ENCODE measurements at regions not wholly inside any gene's neighbourhood (a gene's known extent, or its start where the extent isn't known, plus 50 kb on each side); places are given as distances from the start of the nearest gene placed in this dataset.

- H3K9me3 ChIP-seq: no peaks in the 10 kb centered on the region
- no peaks in the 10 kb centered on the region for H3K36me3 ChIP-seq
- TF ChIP-seq POLR2AphosphoS5 (IDR thresholded peaks at IDR 0.05) (no peak), POLR2A (IDR thresholded peaks at IDR 0.05) (no peak), CTCF (IDR thresholded peaks at IDR 0.05) (no peak)
- H3K4me3 ChIP-seq: no peak overlapping the region
- no peak for DNase-seq (ENCODE audit: low spot score in 2 of 2)
- intact Hi-C loops (cut with DNase I; ENCODE audit: low total_unique reads): no loop called here
- H3K27me3 ChIP-seq: no peaks in the 10 kb centered on the region
- no peak overlapping the region for H3K27ac ChIP-seq
- no peaks in the 10 kb centered on the region for H3K4me1 ChIP-seq
Measured at GRCh38 chr2:217523286-217523685, 479.5 kb downstream of the TNS1 start.

GRCh38 chr2:217521820-217522219 lies 481.0 kb downstream of the TNS1 start:
- no peak for DNase-seq (ENCODE audit: low spot score in 2 of 2)
- Histone ChIP-seq H3K27me3 (no peaks in the 10 kb centered on the region), H3K27ac (no peak overlapping the region), H3K4me3 (no peak overlapping the region), H3K36me3 (no peaks in the 10 kb centered on the region), H3K9me3 (no peaks in the 10 kb centered on the region), H3K4me1 (no peaks in the 10 kb centered on the region)
- TF ChIP-seq POLR2AphosphoS5 (IDR thresholded peaks at IDR 0.05) (peak in 1 of 3 donors; percentile 12), CTCF (IDR thresholded peaks at IDR 0.05) (no peak)
- intact Hi-C loops (cut with DNase I; ENCODE audit: low total_unique reads): no loop called here

DNA sequence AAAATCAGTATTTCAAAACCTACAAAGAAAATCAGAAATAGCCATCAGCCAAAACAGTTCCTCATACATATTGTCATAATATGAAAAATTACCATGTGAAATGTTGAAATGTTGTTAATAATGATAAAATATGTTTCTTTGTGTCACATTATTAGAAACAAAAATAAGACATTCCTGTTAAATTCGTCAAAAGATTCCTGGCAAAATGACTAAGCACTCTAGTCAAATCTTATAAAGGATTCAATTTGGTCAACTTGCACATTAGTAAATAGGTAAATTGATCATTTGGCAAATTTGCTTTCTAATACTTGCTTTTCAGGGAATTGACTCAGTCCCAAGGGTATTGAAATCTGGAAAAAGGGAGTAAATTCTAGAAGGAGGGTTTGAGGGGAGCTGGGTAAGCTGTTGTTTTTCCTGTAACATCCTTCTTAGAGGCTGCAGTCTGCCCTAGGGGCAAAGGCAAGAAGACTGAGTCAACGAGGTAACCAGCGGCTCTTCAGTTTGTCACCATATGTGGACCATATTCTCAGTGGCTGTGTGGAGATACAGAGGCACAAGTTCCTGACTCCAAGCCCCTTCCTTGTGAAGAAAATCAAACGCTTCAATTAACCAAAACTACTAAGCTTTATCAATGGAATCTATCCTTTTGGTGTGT lies 482.3 kb downstream of the TNS1 start:
- no peaks in the 10 kb centered on the region for H3K36me3 ChIP-seq
- no peak overlapping the region for H3K27ac ChIP-seq
- H3K9me3 ChIP-seq: no peaks in the 10 kb centered on the region
- H3K4me1 ChIP-seq: no peaks in the 10 kb centered on the region
- no peak for DNase-seq (ENCODE audit: low spot score in 2 of 2)
- no peaks in the 10 kb centered on the region for H3K27me3 ChIP-seq
- TF ChIP-seq POLR2AphosphoS5 (IDR thresholded peaks at IDR 0.05): no peak
- no peak for TF ChIP-seq CTCF (IDR thresholded peaks at IDR 0.05)
- no peak for TF ChIP-seq POLR2A (IDR thresholded peaks at IDR 0.05)
- intact Hi-C loops (cut with DNase I; ENCODE audit: low total_unique reads): no loop called here
- H3K4me3 ChIP-seq: no peak overlapping the region

- H3K9me3 ChIP-seq: no peaks in the 10 kb centered on the region
- TF ChIP-seq POLR2AphosphoS5 (IDR thresholded peaks at IDR 0.05): no peak
- TF ChIP-seq POLR2A (IDR thresholded peaks at IDR 0.05): no peak
- TF ChIP-seq CTCF (IDR thresholded peaks at IDR 0.05): no peak
- no peaks in the 10 kb centered on the region for H3K4me1 ChIP-seq
- no peaks in the 10 kb centered on the region for H3K27me3 ChIP-seq
- H3K4me3 ChIP-seq: no peak overlapping the region
- intact Hi-C loops (cut with DNase I; ENCODE audit: low total_unique reads): loop anchor here (5.0 to 10.0 kb wide), 2 partner anchors 80 to 823 kb away; partner anchors contain the start of gene IGFBP5
- no peak overlapping the region for H3K27ac ChIP-seq
- DNase-seq (ENCODE audit: low spot score in 2 of 2): no peak
- H3K36me3 ChIP-seq: no peaks in the 10 kb centered on the region
Measured at GRCh38 chr2:217517402-217517801, 485.4 kb downstream of the TNS1 start.

DNA sequence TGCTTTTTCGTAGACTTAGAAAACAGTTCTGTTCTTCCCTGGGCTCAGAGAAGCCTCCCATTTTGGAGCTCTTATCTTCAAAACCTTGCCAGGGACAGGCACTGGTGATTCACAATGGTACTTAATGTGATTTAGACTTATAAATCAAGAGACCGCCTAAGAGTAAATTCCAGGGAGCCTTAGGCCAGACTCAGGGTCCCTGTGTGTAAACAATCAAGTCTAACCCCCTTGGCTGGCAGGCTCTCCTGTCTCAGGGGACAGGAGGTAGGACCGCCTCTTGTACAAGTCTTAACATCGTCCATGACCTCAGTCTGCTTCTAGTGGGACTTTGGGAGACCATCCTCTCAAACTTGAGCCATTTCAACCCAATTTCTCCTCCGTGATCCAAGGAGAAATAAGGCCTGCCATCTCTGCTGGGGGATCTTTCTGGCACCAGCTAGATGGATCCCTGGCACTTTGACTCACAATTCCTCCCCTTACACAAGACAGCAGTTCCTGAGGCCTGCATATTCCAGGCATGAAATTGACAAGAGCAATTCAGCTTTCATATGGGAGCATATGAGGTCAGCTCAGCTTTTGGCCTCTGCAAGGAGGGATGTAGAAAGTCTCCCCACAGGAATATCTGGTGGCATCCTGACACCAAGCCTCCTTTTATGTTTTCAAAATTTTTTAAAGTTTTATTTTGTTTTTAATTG lies 487.0 kb downstream of the TNS1 start:
- Histone ChIP-seq H3K27ac (no peak overlapping the region), H3K4me1 (no peaks in the 10 kb centered on the region), H3K27me3 (no peaks in the 10 kb centered on the region), H3K4me3 (no peak overlapping the region), H3K9me3 (no peaks in the 10 kb centered on the region), H3K36me3 (no peaks in the 10 kb centered on the region)
- intact Hi-C loops (cut with DNase I; ENCODE audit: low total_unique reads): loop anchor here (5.0 to 10.0 kb wide), 2 partner anchors 78 to 821 kb away; partner anchors contain the start of gene IGFBP5
- TF ChIP-seq POLR2AphosphoS5 (IDR thresholded peaks at IDR 0.05): no peak
- TF ChIP-seq POLR2A (IDR thresholded peaks at IDR 0.05): no peak
- no peak for TF ChIP-seq CTCF (IDR thresholded peaks at IDR 0.05)
- no peak for DNase-seq (ENCODE audit: low spot score in 2 of 2)
